B cell (primary cell): ENCODE measurements at regions not wholly inside any gene's neighbourhood (a gene's known extent, or its start where the extent isn't known, plus 50 kb on each side); places are given as distances from the start of the nearest gene placed in this dataset.

Experiments used
- ATAC-seq: fragments of 200-7000 bp; cut with Tn5 transposase; one replicate; pipeline ENCODE4 v1.10.0; 2021; ENCODE audit warnings: low read depth, mild to moderate bottlenecking, moderate number of reproducible peaks, moderate library complexity
- CTCF ChIA-PET: fragments of 350-600 bp; sonication (Branson Sonifier 250); formaldehyde crosslinking; loops from one replicate; lab custom pipeline; 2021; ENCODE audit warnings: antibody characterized with exemption, inconsistent platforms; lab: Charles Lee
- POLR2A ChIA-PET: fragments of 350-600 bp; sonication (Branson Sonifier 250); formaldehyde crosslinking; loops from one replicate; lab custom pipeline; 2021; ENCODE audit warnings: antibody characterized with exemption; lab: Charles Lee
- DNase-seq: peaks from one replicate; pipeline ENCODE4 v3.0.0; 2013
- H2AFZ ChIP-seq: 2 replicates; pipeline ENCODE4 v1.6.1; 2012; ENCODE audit warnings: mild to moderate bottlenecking, low read depth, low read length; ENCODE audit not compliant: insufficient read depth, poor library complexity, severe bottlenecking
- H3K27ac ChIP-seq, 2 donors: 1 replicate in 1 of 2; 2 replicates in 1 of 2; pipeline ENCODE4 v1.5.1; 2012 to 2013; ENCODE audit warnings: low read length in 2 of 2, mild to moderate bottlenecking in 2 of 2, moderate library complexity in 1 of 2
- H3K27me3 ChIP-seq, 4 experiments: fragments of 200-600 bp in 1 of 4; sonication (generic) in 1 of 4; replicated peaks in 1 of 4; 1 replicate in 2 of 4; 2 replicates in 2 of 4; pipeline versions ENCODE4 v1.6.1 to v1.7.0; 2013 to 2016; ENCODE audit warnings: low read length in 3 of 4, mild to moderate bottlenecking in 2 of 4, mixed read lengths in 1 of 4, moderate library complexity in 1 of 4; ENCODE audit not compliant: insufficient read depth in 4 of 4, control insufficient read depth in 3 of 4; ENCODE audit errors: control extremely low read depth in 1 of 4
- H3K36me3 ChIP-seq, 2 experiments: replicated peaks in 1 of 2; 1 replicate in 1 of 2; 2 replicates in 1 of 2; pipeline versions ENCODE4 v1.6.1 to v1.7.1; 2013; ENCODE audit warnings: low read length in 1 of 2; ENCODE audit not compliant: insufficient read depth in 2 of 2, control insufficient read depth in 1 of 2; ENCODE audit errors: control extremely low read depth in 1 of 2, extremely low read depth in 1 of 2
- H3K4me1 ChIP-seq, 2 donors: fragments of 200-600 bp in 1 of 2; sonication (generic) in 1 of 2; 1 replicate in 1 of 2; 2 replicates in 1 of 2; pipeline versions ENCODE4 v1.5.1 to v1.6.1; 2013 to 2017; ENCODE audit warnings: low read length in 2 of 2; ENCODE audit not compliant: control insufficient read depth in 2 of 2, insufficient read depth in 2 of 2
- H3K4me2 ChIP-seq: replicated peaks from 2 replicates; pipeline ENCODE3; 2012; ENCODE audit warnings: mild to moderate bottlenecking, low read depth, low read length; ENCODE audit not compliant: poor library complexity, severe bottlenecking
- H3K4me3 ChIP-seq, 5 experiments: fragments of 200-600 bp in 1 of 5; sonication (generic) in 1 of 5; 1 replicate in 3 of 5; 2 replicates in 2 of 5; pipeline versions ENCODE4 v1.5.1 to v1.7.0; 2011 to 2016; ENCODE audit warnings: low read length in 4 of 5, mild to moderate bottlenecking in 4 of 5, low read depth in 2 of 5, control low read depth in 1 of 5, moderate library complexity in 1 of 5; ENCODE audit not compliant: insufficient read depth in 1 of 5; ENCODE audit errors: control extremely low read depth in 1 of 5, extremely low read depth in 1 of 5
- H3K79me2 ChIP-seq: fragments of 200-600 bp; sonication (generic); one replicate; pipeline ENCODE4 v1.6.0; 2016; ENCODE audit warnings: low read length; ENCODE audit not compliant: control insufficient read depth, insufficient read depth
- H3K9ac ChIP-seq: fragments of 200-600 bp; sonication (generic); 2 replicates; pipeline ENCODE4 v1.6.1; 2017; ENCODE audit warnings: mild to moderate bottlenecking, low read length, moderate library complexity
- H3K9me3 ChIP-seq, 3 donors: one replicate each; pipeline versions ENCODE4 v1.6.1 to v1.7.1; 2013; ENCODE audit warnings: low read length in 2 of 3; ENCODE audit not compliant: control insufficient read depth in 2 of 3, insufficient read depth in 1 of 3; ENCODE audit errors: control extremely low read depth in 1 of 3
- H4K20me1 ChIP-seq: 2 replicates; pipeline ENCODE4 v1.6.0; 2012; ENCODE audit warnings: mild to moderate bottlenecking, low read length; ENCODE audit not compliant: insufficient read depth, control insufficient read depth, poor library complexity, severe bottlenecking
- H3K27ac Mint-ChIP-seq: one replicate; pipeline ENCODE4 v1.8.0; 2021; ENCODE audit warnings: mixed read lengths
- H3K27me3 Mint-ChIP-seq: one replicate; pipeline ENCODE4 v1.8.0; 2021; ENCODE audit warnings: mixed read lengths
- H3K4me1 Mint-ChIP-seq: one replicate; pipeline ENCODE4 v1.8.0; 2021; ENCODE audit warnings: mixed read lengths
- H3K4me3 Mint-ChIP-seq: one replicate; pipeline ENCODE4 v1.8.0; 2021; ENCODE audit warnings: mixed read lengths
- H3K9me3 Mint-ChIP-seq: one replicate; pipeline ENCODE4 v1.8.0; 2022; ENCODE audit warnings: mixed read lengths; ENCODE audit not compliant: insufficient read depth
- CTCF ChIP-seq: fragments of 200-600 bp; IDR thresholded peaks from one replicate; pipeline ENCODE4 v1.8.0; 2022; ENCODE audit warnings: antibody characterized with exemption, mild to moderate bottlenecking
- EZH2 ChIP-seq: IDR thresholded peaks from 2 replicates; pipeline ENCODE4 v1.6.1; 2012; ENCODE audit warnings: borderline replicate concordance, low read depth, mild to moderate bottlenecking, moderate library complexity, low read length; ENCODE audit not compliant: insufficient read depth, poor library complexity, severe bottlenecking
- WGBS: methylation state at CpG from one replicate; pipeline ENCODE4 v1.1.5; 2013; ENCODE audit warnings: missing lambda C conversion rate; ENCODE audit not compliant: insufficient coverage; 5-methylcytosine and 5-hydroxymethylcytosine counted together
- intact Hi-C: fragments of 100-400 bp; cut with micrococcal nuclease; formaldehyde crosslinking; loops from one replicate; pipeline ENCODE4 v1.10.0; 2022

GRCh38 chr4:133995243-133995960 lies 206.2 kb downstream of the PABPC4L start:
- Histone ChIP-seq H3K36me3 (no peaks in the 10 kb centered on the region), H3K4me1 (no peaks in the 10 kb centered on the region), H3K4me3 (no peak overlapping the region), H3K27ac (no peak overlapping the region), H2AFZ (no peak overlapping the region), H3K27me3 (no peaks in the 10 kb centered on the region), H3K9me3 (peaks cover 0 to 6% (median 0%) of the 10 kb centered on the region in 3 donors), H3K79me2 (no peaks in the 10 kb centered on the region), H4K20me1 (no peaks in the 10 kb centered on the region), H3K4me2 (no peak overlapping the region), H3K9ac (no peak overlapping the region)
- Mint-ChIP-seq H3K9me3 (peaks cover 9% of the 10 kb centered on the region), H3K27me3 (no peaks in the 10 kb centered on the region), H3K4me3 (no peak overlapping the region), H3K4me1 (no peaks in the 10 kb centered on the region), H3K27ac (no peak overlapping the region)
- ChIA-PET CTCF (no interaction called here), POLR2A (no interaction called here)
- DNase-seq (no peak), ATAC-seq (no peak)
- TF ChIP-seq CTCF (no peak), EZH2 (no peak)
- WGBS: 100% methylated on average over 2 of the region's 5 CpGs
- intact Hi-C loops: no loop called here

- H3K27ac Mint-ChIP-seq: no peak overlapping the region
- POLR2A ChIA-PET: no interaction called here
Measured at GRCh38 chr4:133982533-133983224, 218.9 kb downstream of the PABPC4L start.

More at GRCh38 chr4:133982533-133983224, 218.9 kb downstream of the PABPC4L start:
- Histone ChIP-seq H3K79me2 (no peaks in the 10 kb centered on the region), H3K9me3 (no peaks in the 10 kb centered on the region), H3K36me3 (no peaks in the 10 kb centered on the region), H3K27ac (no peak overlapping the region), H3K9ac (no peak overlapping the region), H2AFZ (no peak overlapping the region), H3K4me1 (no peaks in the 10 kb centered on the region), H3K27me3 (no peaks in the 10 kb centered on the region), H3K4me2 (no peak overlapping the region), H4K20me1 (no peaks in the 10 kb centered on the region), H3K4me3 (no peak overlapping the region)
- CTCF ChIA-PET: no interaction called here
- no CpG with 5 or more reads among the region's 1 CpG for WGBS
- no peak overlapping the region for H3K4me3 Mint-ChIP-seq
- intact Hi-C loops: no loop called here
- peaks cover 2% of the 10 kb centered on the region for H3K9me3 Mint-ChIP-seq
- TF ChIP-seq EZH2 (no peak), CTCF (no peak)
- H3K4me1 Mint-ChIP-seq: no peaks in the 10 kb centered on the region
- ATAC-seq (no peak), DNase-seq (no peak)
- H3K27me3 Mint-ChIP-seq: no peaks in the 10 kb centered on the region
